GM21381 (cell line): ENCODE measurements at regions not wholly inside any gene's neighbourhood (a gene's known extent, or its start where the extent isn't known, plus 50 kb on each side); places are given as distances from the start of the nearest gene placed in this dataset.

Experiments used
- ATAC-seq: cut with Tn5 transposase; IDR thresholded peaks from one replicate; pipeline ENCODE4 v1.9.1; 2021; ENCODE audit warnings: mild to moderate bottlenecking, moderate library complexity; ENCODE audit not compliant: unreplicated experiment

DNA sequence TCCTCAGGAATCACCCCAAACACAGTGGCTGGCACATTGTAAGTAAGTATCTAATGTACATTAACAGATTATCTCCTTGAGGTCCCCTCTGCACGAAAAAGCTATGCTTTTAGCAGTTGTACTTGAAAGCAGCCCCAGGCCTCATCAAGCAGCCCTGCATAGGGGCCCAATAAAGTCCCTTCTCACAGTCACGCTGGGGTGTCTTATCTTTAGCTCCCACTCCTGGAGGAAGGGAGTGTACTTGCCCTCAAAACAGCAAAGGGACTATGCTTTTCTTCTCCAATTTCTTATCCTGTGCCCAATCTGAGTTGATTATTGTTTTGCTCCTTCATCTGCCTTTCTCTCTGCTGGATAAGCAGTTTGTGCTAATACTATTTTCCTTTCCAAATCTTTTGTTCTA is 168.8 kb upstream of the PLXNA2 start:
- ATAC-seq: no peak

DNA sequence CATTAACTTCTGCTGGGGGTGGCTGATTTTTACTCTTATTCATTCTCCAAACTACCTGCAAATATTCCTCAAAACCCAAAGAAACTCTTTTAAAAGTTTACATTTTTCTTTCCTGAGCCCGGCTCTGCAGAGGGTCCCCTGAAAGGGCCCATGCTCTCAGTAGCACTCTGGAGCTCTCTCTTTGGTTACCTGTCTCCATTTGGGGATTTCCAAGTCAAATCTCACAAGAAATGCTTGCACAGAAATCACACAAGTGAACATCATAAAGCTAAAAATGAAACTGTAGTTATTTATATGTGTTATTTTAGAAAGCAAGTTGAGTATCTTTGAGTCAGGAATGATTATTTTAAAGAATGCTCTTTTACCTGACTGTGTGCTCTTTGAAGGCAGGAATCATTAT is 174.5 kb upstream of the PLXNA2 start:
- ATAC-seq: no peak

DNA sequence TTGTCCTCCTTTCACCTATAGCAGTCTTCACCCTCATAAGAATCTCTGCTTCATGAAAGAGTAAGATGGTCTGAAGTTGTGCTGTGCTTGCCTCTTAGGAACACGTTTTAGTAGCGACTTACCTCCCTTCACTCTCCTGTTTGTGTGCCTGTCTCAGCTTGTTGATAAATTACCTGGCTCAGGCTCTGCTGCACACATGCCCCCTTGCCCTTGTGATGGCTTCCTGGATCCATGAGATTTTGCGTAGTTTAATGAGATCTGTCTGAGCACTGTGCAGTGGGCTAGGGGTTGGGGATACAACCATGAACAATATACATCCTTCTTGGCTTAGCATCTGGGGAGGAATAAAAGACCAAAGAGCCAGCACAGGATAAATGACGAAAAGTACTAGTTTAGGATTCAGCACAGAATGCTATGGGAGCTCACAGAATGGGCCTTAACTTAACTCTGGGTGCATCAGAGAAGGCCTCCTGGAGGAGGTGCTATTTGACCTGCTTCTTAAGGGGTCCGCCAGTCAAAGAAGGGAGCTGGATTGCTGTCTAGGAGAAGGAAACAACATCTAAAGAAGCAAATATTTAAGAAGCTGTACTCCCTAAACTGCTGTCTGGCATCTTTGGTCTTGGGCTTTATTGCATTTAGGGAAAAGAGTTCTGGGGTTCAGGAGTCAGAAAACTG is 175.7 kb upstream of the PLXNA2 start:
- ATAC-seq: no peak

DNA sequence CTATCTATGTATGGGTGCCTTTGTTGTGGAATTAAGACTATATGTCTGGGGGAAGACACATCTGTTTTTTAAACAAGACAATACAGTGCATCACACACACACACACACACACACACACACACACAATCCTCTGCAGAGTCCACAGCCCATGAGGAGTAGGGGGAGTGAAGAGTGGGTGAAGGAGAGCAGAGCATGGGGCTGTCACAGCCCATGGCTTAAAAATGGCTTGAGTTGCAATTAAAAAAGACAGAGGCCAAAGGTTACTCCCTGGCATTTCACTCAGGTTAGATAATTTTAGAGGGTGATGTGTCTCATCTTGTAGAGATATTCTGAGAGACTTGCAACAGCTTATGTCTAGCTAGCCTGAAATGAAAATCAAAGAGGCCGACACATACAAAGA is 176.5 kb upstream of the PLXNA2 start:
- no peak for ATAC-seq

DNA sequence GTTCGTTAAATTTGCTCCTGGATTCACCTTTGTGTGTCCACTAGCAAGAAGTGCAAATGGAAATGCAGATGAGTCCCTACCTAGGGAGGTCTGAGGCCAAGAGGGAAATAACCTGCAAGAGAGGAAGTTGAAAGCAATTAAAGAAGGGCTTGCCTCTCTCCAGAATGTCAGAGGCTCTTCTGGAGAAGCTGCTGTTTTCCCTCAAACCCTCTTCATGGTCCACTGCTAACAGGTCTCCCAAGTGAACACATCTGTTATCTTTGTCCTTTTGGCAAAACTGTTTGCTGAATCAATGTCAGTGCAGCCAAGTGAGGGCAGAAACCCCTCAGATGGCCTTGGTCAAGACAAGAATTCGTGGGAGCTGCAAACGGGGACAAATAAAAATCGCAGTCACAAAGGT is 177.3 kb upstream of the PLXNA2 start:
- no peak for ATAC-seq

DNA sequence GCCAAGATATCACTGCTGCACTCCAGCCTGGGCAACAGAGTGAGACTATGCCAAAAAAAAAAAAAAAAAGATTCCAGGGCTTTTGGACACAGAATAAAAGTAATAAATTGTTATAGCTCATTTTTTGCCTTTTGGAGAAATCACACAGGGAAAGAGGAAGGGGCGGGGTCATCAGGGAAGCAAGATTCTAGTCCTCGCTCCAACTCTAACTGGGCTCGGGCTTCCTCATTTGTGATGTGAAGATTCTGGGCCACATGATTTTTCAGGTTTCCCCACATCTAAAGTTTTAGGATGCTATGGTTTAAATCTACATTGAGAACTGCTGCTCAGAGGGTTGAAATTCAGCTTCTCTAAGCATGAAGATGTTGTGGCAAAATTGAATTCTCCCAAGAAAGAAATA is 179.3 kb upstream of the PLXNA2 start:
- ATAC-seq: no peak

DNA sequence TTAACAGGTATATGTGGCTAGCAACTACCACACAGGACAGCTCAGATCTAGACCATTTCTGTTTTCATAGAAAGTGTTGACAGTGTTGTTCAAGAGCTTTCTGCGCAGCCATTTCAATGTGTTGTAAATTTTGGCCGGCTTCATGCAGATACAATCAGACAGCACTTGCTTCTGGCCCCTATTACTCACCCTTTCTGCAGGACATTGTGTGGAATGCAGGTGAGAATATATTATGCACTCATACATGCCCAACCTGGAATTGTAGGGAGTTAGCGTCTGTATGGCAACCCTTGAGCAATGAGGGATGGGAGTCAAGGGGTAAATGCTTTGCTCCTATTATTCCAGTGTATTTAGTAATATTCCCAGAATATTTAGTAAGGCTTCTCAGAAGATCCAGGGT is 180.9 kb upstream of the PLXNA2 start:
- no peak for ATAC-seq

DNA sequence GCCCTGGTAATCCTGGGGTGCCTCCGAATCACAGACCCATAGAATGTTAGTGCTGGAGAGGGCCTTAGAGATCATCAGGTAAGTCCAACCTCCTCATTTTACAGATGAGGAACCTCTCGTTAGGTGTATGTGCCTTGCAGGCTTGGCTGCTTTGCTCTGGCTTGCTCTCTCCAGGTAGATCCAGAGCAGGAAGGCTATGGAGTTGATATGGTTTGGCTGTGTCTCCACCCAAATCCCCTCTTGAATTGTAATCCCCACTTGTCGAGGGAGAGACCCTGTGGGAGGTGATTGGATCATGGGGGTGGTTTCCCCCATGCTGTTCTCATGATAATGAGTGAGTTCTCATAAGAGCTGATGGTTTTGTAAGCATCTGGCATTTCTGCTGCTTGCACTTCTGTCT is 186.0 kb upstream of the PLXNA2 start:
- ATAC-seq: no peak

DNA sequence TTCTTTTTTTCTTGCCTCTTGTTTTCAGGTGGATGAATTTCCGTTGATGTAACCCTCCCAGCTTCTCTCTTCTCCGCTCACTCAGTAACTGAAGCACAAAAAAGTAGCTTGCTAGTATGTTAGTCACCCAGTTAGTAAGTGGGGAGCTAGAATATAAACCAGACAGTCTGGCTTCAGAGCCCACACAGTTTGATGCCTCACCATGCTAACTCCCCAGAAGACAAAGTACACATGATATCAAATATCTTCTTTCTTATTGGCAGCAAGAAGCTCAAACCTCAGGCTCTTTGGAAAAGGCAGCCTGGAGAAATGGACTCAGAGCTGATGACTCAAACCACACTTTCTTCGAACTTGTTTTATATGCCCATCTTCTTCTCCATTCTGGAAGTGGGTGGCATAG is 187.5 kb upstream of the PLXNA2 start:
- ATAC-seq: no peak

DNA sequence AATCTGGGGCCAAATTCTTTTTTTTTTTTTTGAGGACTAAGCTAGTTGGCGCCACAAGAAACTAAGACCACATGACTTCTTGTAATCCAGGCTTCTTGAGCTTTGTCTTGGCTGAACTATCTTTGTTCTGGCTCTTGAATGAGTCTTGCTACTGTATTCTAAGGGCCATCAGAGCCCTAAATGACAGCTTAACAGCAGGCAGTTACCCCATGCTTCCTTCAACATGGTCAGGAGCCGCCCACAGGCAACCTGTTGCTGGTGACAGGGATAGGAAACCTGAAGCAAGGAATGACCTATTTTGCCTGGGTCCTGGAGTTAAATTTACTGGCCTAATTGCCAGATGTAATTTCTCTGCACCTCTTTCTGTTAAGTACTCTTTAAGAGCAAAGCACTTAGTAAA is 188.2 kb upstream of the PLXNA2 start:
- ATAC-seq: no peak

DNA sequence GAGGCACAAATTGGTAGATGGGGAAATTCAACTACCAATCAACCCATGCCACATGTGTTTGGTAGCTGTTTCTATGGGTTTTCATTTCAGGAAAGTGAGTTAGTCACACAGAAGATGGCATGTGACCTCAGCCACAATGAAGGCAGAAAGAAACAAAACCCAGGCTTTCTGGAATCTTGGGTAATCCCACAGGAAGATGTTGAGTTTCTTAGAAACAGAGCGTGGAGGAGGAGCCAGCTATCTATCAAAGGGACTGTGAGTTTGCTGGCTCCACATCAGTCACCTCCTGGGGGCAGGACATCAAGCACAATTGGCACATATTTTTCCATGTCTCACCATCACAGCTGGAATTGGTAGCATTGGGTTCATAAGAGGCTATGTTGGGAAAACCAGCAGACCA is 188.9 kb upstream of the PLXNA2 start:
- no peak for ATAC-seq

DNA sequence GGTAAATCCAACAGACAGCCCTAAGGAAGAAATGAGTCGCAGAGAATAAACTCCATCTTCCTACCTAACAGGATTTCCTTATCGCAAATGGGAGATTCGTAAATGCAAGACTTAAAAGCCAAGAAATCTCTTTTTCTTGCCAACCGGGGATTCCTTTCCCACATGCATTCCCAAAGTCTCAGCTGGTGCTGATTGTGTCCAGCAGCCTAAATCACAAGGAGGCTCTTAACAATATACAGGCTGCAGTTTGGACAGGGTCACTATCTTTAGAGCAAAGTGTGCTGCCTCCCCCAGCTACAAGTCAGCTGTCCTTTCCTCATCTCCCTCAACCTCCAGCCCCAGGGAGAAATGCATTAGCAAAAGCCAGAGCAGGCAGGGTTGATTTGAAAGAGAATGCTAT is 189.8 kb upstream of the PLXNA2 start:
- no peak for ATAC-seq

DNA sequence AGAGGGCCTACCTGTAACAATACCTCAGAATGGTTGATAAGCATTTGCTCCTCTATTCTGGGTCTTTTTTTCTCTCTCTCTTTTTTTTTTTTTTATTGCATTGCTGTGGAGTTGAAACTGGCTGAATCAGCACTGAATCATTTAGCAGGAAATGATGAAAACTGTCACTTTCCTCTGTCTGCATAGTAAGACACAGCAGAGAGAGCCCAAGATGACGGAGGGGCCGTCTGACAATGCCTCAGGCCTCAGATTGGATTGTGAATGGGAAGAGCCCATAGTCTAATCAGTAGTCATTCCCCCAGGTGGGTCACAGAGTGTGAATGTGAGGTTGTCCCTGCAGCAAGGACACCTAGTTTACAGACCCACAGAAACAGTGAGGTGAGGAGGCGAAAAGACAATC is 193.2 kb upstream of the PLXNA2 start:
- no peak for ATAC-seq

DNA sequence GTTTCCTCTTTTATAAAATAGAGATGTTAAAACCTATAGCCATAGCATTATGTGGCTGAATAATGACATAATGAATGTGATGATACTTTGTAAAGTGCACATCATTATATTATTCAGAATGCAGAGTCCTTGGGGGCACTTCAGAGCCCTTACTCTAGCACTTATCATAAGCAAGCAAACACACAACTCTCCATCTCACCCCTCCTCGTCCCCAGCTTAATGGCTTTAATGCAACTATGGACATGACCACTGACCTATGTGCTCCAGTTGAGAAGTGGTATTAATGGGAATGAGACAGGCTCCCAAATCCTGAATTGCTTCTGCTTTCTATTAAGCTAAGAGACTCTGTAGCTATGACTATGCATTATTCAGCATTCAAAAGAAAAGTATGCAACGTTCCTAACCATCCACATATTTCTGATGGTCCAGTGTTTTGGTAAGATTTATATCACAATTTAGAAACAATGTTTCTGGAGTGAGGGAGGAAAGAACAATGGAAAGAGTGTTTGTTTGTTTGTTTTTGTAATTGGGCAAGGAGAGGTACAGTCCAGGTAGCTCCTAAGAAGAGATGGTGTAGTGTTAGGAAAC is 194.0 kb upstream of the PLXNA2 start:
- ATAC-seq: no peak

DNA sequence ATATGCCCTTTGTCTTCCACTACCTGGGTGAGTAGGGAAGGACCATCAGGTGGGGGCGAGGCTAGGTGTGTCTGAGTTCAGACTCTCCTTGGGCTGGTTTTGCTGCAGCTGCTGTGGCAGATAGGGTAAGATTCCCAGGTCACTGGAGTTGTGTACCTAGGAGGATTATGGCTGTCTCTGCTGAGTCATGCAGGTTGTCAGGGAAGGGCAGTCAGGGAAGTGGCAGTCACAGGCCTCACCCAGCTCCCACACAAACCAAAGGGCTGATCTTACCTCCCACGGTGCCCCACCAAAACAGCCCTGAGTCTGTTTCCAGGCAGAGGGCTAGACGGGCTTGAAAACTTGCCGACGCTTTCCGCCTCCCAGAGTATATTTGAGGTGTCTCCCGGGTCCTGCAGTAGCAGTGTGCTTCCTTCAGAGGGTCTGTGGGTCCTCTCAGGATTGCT is 201.6 kb upstream of the PLXNA2 start:
- no peak for ATAC-seq

DNA sequence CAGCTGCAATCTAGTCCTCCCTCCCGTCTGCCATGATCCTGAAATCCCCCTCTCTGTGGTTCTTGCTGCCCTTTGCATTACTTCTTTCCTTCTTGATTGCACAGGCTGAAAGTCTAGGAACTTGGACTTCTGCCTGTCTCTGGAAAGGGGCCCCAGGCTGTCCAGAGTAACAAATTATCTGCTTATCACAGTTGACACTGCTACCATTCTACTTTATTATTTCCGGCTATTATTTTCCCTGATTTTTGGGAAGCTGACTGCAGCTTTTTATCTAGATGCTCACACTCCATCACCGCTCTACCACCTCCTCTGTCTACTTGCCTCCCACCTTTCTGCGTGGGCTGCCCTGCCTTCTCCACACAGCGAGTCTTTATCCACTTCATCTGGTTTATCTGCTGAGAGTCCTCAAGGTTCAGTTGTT is 202.1 kb upstream of the PLXNA2 start:
- ATAC-seq: no peak

DNA sequence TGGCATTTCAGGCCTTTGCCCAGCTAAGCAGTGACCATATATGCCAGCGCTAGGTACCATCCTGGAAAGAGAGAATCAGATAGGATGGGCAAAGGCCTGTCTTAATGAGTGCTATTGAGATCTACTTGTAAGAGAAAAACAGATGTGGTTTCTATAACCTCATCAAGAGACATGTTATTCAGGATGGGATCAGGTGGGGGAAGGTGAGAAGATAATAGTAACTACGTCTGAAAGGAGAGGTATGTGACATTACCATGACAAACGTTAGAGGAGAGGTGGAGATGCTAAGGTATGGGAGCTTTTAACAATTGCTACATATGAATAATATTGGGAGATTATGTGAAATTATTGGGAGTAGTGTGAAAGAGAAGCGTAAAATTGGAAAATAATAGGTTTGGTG is 204.2 kb upstream of the PLXNA2 start:
- ATAC-seq: no peak

DNA sequence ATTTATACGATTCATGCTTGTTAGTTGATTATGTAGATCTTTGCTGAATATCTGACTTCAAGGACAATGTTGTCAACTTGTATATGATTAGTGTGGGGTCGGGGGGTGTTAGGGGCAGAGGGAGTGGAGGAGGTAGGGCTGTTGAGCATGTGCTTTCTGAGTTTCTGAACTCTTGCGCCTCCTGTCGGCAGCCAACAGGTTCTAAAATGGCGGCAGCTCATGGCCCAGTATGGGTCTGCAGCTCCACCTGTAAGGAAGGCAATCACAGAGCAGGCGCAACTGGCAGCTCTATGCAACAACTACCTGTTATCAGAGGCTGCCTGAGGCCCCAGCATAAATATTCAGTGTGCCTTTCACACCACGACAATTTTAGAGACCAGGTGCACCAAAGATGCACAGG is 205.8 kb upstream of the PLXNA2 start:
- no peak for ATAC-seq

DNA sequence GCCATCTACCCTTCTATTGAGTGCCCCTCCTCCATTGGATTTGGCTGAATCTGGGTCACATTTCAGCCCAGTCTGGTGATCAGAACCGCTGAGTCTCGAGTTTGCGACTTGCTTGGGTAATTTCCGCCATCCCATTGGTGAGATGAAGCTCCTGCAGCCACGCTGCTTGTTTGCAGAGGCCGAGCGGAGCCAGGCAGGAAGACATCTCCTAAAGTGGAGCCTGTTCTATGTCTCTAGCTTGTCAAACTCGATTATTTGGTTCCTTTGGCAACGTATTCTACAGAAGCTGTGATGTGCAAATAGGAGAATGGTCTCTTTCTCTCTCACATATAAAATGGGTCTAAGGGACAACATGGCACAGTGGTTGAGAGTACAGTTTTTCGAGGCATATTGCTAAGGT is 206.8 kb upstream of the PLXNA2 start:
- ATAC-seq: no peak

DNA sequence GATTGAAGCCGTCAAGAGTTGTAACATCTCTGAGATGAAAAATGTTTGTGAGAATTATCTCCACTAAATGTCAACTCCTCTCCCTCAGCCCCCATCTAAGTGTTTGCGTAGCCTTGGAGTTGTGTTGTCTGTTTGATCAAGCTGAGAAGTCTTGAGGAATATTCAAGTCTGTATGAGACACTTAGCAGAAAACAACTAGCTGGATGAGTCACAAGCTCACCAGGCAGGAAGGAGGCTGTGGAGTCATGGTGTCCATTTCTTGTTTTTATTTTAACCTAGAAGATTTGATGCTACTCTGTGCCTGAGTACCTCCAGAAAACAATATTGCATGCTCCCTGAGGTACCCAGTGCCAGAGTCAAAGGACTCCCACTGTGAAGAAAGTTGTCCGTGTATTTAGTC is 211.6 kb upstream of the PLXNA2 start:
- ATAC-seq: no peak

DNA sequence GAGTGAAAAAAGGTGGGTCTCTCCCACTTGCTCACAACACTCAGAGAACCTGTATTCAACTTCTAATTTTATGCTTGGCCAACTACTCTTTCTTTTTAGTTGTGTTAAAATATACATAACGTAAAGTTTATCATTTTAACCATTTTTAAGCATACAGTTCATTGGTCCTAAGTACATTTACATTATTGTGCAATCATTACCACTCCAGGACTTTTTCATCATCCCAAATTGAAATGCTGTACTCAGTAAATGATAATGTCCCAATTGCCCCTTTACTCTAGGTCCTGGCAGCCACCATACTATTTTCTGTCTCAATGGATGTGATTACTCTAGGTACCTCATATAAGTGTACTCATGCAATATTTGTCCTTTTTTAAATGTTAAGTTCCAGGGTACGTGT is 212.3 kb upstream of the PLXNA2 start:
- no peak for ATAC-seq

DNA sequence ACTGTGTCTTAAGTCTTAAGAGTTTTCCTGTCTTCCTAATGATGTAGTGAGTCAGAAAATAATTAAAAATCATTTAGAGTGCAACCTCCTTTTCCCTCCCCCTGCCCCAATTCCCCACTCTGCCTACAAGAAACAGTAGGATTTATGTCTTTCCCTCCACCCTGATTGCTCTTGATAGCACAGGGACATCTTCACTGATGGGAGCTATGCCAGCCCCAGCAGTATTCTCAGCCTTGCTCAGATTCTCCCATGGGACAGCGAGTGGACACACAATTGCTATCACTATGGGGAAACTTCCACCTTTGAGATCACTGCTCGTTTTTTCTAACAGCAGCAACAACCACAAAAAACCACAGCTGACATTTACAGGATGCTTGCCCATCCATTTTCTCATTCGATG is 216.6 kb upstream of the PLXNA2 start:
- no peak for ATAC-seq

DNA sequence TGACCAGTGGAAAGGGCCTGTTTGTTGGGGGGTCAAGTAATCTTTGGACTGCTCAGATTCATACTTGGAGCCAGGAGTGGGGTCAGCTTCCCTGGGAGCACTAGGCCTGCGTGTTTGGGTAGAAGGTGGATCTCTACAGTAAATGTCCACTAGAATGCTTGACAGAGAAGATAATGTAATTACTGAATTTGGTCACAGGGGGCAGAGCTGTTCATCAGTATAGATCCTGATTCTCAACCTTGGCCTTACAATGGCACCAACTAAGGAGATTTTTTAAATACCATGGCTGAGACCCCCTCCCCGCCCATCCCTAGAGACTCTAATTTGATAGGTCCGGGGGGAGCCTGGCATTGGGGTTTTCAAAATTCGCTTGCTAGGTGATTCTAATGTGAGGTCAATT is 217.5 kb upstream of the PLXNA2 start:
- no peak for ATAC-seq
